CD14-positive monocyte (primary cell): ENCODE measurements at regions not wholly inside any gene's neighbourhood (a gene's known extent, or its start where the extent isn't known, plus 50 kb on each side); places are given as distances from the start of the nearest gene placed in this dataset.

Experiments
- DNase-seq, 3 donors: peaks; one replicate each; pipeline ENCODE4 v3.0.0-alpha.2; 2011 to 2022
- H2AFZ ChIP-seq: 2 replicates; pipeline ENCODE4 v1.6.0; 2012; ENCODE audit warnings: mild to moderate bottlenecking, low read depth, low read length, inconsistent platforms; ENCODE audit not compliant: insufficient read depth, poor library complexity, severe bottlenecking
- H3K27ac ChIP-seq, 2 donors: 1 replicate in 1 of 2; 2 replicates in 1 of 2; pipeline ENCODE4 v1.5.1; 2012 to 2013; ENCODE audit warnings: low read length in 2 of 2, control low read depth in 1 of 2, inconsistent platforms in 1 of 2, low read depth in 1 of 2, mild to moderate bottlenecking in 1 of 2
- H3K27me3 ChIP-seq, 2 donors: one replicate each; pipeline versions ENCODE4 v1.6.0 to v1.6.1; 2011 to 2013; ENCODE audit warnings: low read length in 2 of 2; ENCODE audit not compliant: control insufficient read depth in 2 of 2, insufficient read depth in 2 of 2
- H3K36me3 ChIP-seq, 2 donors: replicated peaks in 1 of 2; 1 replicate in 1 of 2; 2 replicates in 1 of 2; pipeline versions ENCODE4 v1.5.1 to v1.6.1; 2012 to 2013; ENCODE audit warnings: low read length in 2 of 2, control low read depth in 1 of 2, inconsistent platforms in 1 of 2, mild to moderate bottlenecking in 1 of 2; ENCODE audit not compliant: insufficient read depth in 2 of 2, control insufficient read depth in 1 of 2
- H3K4me1 ChIP-seq, 2 donors: 1 replicate in 1 of 2; 2 replicates in 1 of 2; pipeline versions ENCODE4 v1.5.1 to v1.6.1; 2012 to 2013; ENCODE audit warnings: low read length in 2 of 2, control low read depth in 1 of 2, inconsistent platforms in 1 of 2, mild to moderate bottlenecking in 1 of 2, moderate library complexity in 1 of 2; ENCODE audit not compliant: insufficient read depth in 2 of 2, control insufficient read depth in 1 of 2
- H3K4me2 ChIP-seq: replicated peaks from 2 replicates; pipeline ENCODE3; 2012; ENCODE audit warnings: low read length, moderate library complexity, mild to moderate bottlenecking; ENCODE audit not compliant: poor library complexity, severe bottlenecking; ENCODE audit errors: extremely low read depth
- H3K4me3 ChIP-seq, 3 experiments: fragments of 200-600 bp in 1 of 3; sonication (generic) in 1 of 3; replicated peaks in 1 of 3; 1 replicate in 2 of 3; 2 replicates in 1 of 3; pipeline ENCODE4 v1.5.1; 2011 to 2013; ENCODE audit warnings: low read length in 3 of 3, mild to moderate bottlenecking in 3 of 3, control low read depth in 2 of 3, low read depth in 2 of 3, inconsistent platforms in 1 of 3, moderate library complexity in 1 of 3
- H3K79me2 ChIP-seq: 2 replicates; pipeline ENCODE4 v1.6.0; 2012; ENCODE audit warnings: mild to moderate bottlenecking, control low read depth, inconsistent platforms, low read length, moderate library complexity; ENCODE audit not compliant: insufficient read depth
- H3K9ac ChIP-seq: 2 replicates; pipeline ENCODE4 v1.6.0; 2017; ENCODE audit warnings: low read length, mild to moderate bottlenecking; ENCODE audit not compliant: insufficient read depth, poor library complexity, severe bottlenecking
- H3K9me3 ChIP-seq, 2 donors: replicated peaks in 1 of 2; 1 replicate in 1 of 2; 2 replicates in 1 of 2; pipeline versions ENCODE4 v1.5.1 to v1.6.1; 2012 to 2013; ENCODE audit warnings: low read length in 2 of 2, control low read depth in 1 of 2; ENCODE audit not compliant: control insufficient read depth in 1 of 2, insufficient read depth in 1 of 2
- H4K20me1 ChIP-seq: 2 replicates; pipeline ENCODE4 v1.6.0; 2012; ENCODE audit warnings: mild to moderate bottlenecking, low read length, control low read depth, moderate library complexity; ENCODE audit not compliant: insufficient read depth
- H3K27ac Mint-ChIP-seq, 7 donors: one replicate each; pipeline ENCODE4 v1.8.0; 2020; ENCODE audit warnings: mild to moderate bottlenecking in 7 of 7, mixed read lengths in 7 of 7, moderate library complexity in 6 of 7, inconsistent platforms in 2 of 7
- H3K27me3 Mint-ChIP-seq, 3 donors: one replicate each; pipeline ENCODE4 v1.8.0; 2021 to 2022; ENCODE audit warnings: low read depth in 3 of 3, mild to moderate bottlenecking in 3 of 3, mixed read lengths in 3 of 3, moderate library complexity in 3 of 3, inconsistent platforms in 1 of 3
- H3K36me3 Mint-ChIP-seq, 2 donors: one replicate each; pipeline ENCODE4 v1.8.0; 2020; ENCODE audit warnings: mixed read lengths in 2 of 2, inconsistent platforms in 1 of 2, mild to moderate bottlenecking in 1 of 2
- H3K4me1 Mint-ChIP-seq: one replicate; pipeline ENCODE4 v1.8.0; 2020; ENCODE audit warnings: mild to moderate bottlenecking, mixed read lengths
- H3K4me3 Mint-ChIP-seq, 2 donors: one replicate each; pipeline ENCODE4 v1.8.0; 2020; ENCODE audit warnings: mild to moderate bottlenecking in 2 of 2, mixed read lengths in 2 of 2, moderate library complexity in 1 of 2
- H3K9me3 Mint-ChIP-seq, 7 donors: one replicate each; pipeline ENCODE4 v1.8.0; 2020 to 2022; ENCODE audit warnings: mixed read lengths in 7 of 7, mild to moderate bottlenecking in 6 of 7, moderate library complexity in 6 of 7, inconsistent platforms in 2 of 7
- WGBS: methylation state at CpG from one replicate; pipeline ENCODE4 v1.1.5; 2013; ENCODE audit warnings: missing lambda C conversion rate; ENCODE audit not compliant: insufficient coverage; 5-methylcytosine and 5-hydroxymethylcytosine counted together
- intact Hi-C, 2 donors: fragments of 100-400 bp; cut with micrococcal nuclease; formaldehyde crosslinking; loops; one replicate each; pipeline versions ENCODE4 v1.15.0 to v1.15.1; 2023
- TF ChIP-seq, protein P1 (sequence below): fragments of 200-600 bp; IDR thresholded peaks from one replicate; pipeline ENCODE4 v1.8.0; 2022; ENCODE audit warnings: antibody characterized with exemption, mild to moderate bottlenecking

GRCh38 chr10:52659085-52659484 lies 113.5 kb downstream of the MBL2 start:
- Histone ChIP-seq H3K27me3 (no peaks in the 10 kb centered on the region), H3K9me3 (no peaks in the 10 kb centered on the region), H3K9ac (no peak overlapping the region), H3K36me3 (no peaks in the 10 kb centered on the region), H3K27ac (no peak overlapping the region), H3K79me2 (no peaks in the 10 kb centered on the region), H3K4me3 (no peak overlapping the region), H4K20me1 (no peaks in the 10 kb centered on the region), H2AFZ (no peak overlapping the region), H3K4me1 (no peaks in the 10 kb centered on the region), H3K4me2 (no peak overlapping the region)
- Mint-ChIP-seq H3K27ac (no peak overlapping the region), H3K4me3 (no peak overlapping the region), H3K9me3 (peaks cover 0 to 2% (median 0%) of the 10 kb centered on the region in 7 donors), H3K36me3 (no peaks in the 10 kb centered on the region), H3K27me3 (peaks cover 0 to 2% (median 0%) of the 10 kb centered on the region in 3 donors), H3K4me1 (no peaks in the 10 kb centered on the region)
- DNase-seq, result no peak
- TF ChIP-seq, protein P1, sequence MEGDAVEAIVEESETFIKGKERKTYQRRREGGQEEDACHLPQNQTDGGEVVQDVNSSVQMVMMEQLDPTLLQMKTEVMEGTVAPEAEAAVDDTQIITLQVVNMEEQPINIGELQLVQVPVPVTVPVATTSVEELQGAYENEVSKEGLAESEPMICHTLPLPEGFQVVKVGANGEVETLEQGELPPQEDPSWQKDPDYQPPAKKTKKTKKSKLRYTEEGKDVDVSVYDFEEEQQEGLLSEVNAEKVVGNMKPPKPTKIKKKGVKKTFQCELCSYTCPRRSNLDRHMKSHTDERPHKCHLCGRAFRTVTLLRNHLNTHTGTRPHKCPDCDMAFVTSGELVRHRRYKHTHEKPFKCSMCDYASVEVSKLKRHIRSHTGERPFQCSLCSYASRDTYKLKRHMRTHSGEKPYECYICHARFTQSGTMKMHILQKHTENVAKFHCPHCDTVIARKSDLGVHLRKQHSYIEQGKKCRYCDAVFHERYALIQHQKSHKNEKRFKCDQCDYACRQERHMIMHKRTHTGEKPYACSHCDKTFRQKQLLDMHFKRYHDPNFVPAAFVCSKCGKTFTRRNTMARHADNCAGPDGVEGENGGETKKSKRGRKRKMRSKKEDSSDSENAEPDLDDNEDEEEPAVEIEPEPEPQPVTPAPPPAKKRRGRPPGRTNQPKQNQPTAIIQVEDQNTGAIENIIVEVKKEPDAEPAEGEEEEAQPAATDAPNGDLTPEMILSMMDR, result no peak
- WGBS, result no CpG with 5 or more reads among the region's 1 CpG
- intact Hi-C loops, result no loop called here

DNA sequence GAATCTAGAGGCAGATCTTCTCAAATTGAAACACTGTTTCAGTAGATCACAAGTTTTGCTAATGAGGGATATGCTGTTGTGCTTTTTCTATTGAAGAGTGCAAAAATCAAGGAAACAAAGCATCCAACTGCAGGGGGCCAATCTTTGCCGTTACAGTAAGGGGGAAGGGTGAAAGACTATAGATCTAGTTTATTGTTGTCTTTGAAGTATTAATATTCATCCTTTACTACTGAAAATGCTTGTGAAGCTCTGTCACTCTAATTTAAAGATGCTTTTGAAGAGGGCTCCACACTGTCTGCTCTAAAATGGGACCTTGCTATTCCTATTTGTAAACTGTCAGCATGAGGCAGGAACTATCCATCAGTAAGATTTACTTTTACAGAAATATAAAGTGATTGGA lies 110.3 kb downstream of the MBL2 start:
- Histone ChIP-seq H4K20me1 (no peaks in the 10 kb centered on the region), H3K79me2 (no peaks in the 10 kb centered on the region), H3K4me2 (no peak overlapping the region), H3K9ac (no peak overlapping the region), H3K36me3 (no peaks in the 10 kb centered on the region), H2AFZ (no peak overlapping the region), H3K4me1 (no peaks in the 10 kb centered on the region), H3K27ac (no peak overlapping the region), H3K27me3 (no peaks in the 10 kb centered on the region), H3K9me3 (peaks cover 0 to 6% of the 10 kb centered on the region in 2 donors), H3K4me3 (no peak overlapping the region)
- Mint-ChIP-seq H3K27me3 (peaks cover 0 to 4% (median 3%) of the 10 kb centered on the region in 3 donors), H3K9me3 (peaks cover 0 to 12% (median 1%) of the 10 kb centered on the region in 7 donors), H3K27ac (no peak overlapping the region), H3K4me3 (no peak overlapping the region), H3K36me3 (no peaks in the 10 kb centered on the region), H3K4me1 (no peaks in the 10 kb centered on the region)
- WGBS, result no CpG with 5 or more reads among the region's 1 CpG
- no peak for DNase-seq
- TF ChIP-seq, protein P1, result no peak
- intact Hi-C loops, result no loop called here
